ENCODE measurements at regions not wholly inside any gene's neighbourhood (a gene's known extent, or its start where the extent isn't known, plus 50 kb on each side); places are given as distances from the start of the nearest gene placed in this dataset.

DNA sequence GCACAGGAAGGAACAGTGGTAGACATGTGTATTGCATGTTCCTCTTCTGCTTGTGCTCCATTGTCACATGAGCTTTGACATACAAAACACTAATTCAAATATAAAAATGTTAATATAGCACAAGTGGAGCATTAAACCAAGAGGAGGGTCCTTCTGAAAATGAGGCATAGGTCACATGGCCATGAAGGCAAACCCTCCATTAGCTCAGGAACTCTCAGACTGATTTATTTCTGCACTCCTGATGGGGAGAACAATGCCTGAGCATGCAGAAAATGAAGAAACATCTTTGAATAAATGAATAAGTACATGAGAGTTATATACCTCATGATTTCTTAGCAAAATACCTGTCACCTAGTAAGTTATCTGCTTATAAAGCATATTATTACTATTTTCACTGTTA lies 769.2 kb upstream of the EPHA5 start:
- TF ChIP-seq, protein P1, sequence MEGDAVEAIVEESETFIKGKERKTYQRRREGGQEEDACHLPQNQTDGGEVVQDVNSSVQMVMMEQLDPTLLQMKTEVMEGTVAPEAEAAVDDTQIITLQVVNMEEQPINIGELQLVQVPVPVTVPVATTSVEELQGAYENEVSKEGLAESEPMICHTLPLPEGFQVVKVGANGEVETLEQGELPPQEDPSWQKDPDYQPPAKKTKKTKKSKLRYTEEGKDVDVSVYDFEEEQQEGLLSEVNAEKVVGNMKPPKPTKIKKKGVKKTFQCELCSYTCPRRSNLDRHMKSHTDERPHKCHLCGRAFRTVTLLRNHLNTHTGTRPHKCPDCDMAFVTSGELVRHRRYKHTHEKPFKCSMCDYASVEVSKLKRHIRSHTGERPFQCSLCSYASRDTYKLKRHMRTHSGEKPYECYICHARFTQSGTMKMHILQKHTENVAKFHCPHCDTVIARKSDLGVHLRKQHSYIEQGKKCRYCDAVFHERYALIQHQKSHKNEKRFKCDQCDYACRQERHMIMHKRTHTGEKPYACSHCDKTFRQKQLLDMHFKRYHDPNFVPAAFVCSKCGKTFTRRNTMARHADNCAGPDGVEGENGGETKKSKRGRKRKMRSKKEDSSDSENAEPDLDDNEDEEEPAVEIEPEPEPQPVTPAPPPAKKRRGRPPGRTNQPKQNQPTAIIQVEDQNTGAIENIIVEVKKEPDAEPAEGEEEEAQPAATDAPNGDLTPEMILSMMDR (conservative IDR thresholded peaks at IDR 0.05; ENCODE audit: low read length), result no peak
- no peak for TF ChIP-seq EZH2phosphoT487 (IDR thresholded peaks at IDR 0.05; ENCODE audit: borderline replicate concordance)
